8988T (cell line): ENCODE measurements at regions not wholly inside any gene's neighbourhood (a gene's known extent, or its start where the extent isn't known, plus 50 kb on each side); places are given as distances from the start of the nearest gene placed in this dataset.
"Not testable (repeated sequence)": the region's sequence is repeated elsewhere in the genome, so short reads cannot be mapped to it uniquely, and the experiment has no call there.

Experiments used
- DNase-seq: peaks from one replicate; pipeline ENCODE4 v3.0.0; 2011

DNA sequence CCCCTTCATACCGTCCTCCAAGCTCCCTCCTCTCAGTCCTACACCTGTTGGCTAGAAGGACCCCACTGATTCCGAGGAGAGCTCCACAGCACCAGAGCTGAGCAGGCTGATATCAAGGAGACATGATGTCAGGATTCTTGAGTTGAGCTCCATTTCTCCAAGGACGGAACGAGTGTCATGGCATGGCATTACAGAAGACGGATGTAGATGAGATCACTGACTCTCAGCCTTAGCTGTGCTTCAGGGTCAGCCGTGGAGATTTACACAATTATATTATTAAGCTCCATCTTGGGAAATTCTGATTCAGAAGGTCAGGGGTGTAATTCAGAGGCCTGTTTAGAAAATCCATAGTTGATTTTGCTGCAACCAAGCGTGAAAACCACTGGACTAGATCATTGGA is 428.9 kb upstream of the B3GAT1 start:
- no peak for DNase-seq

DNA sequence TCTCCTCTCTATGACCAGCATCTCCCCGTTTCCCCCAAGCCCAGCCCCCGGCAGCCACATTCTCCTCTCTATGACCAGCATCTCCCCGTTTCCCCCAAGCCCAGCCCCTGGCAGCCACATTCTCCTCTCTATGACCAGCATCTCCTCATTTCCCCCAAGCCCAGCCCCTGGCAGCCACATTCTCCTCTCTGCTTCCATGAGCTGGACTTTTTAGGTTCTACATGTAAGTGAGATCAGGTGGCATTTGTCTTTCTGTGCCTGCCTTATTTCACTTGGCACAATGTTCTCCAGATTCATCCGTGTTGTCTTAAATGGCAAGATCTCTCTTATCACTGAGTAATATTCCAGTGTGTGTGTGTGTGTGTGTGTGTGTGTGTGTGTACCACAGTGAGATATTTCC is 428.1 kb upstream of the B3GAT1 start:
- not testable (repeated sequence) for DNase-seq

DNA sequence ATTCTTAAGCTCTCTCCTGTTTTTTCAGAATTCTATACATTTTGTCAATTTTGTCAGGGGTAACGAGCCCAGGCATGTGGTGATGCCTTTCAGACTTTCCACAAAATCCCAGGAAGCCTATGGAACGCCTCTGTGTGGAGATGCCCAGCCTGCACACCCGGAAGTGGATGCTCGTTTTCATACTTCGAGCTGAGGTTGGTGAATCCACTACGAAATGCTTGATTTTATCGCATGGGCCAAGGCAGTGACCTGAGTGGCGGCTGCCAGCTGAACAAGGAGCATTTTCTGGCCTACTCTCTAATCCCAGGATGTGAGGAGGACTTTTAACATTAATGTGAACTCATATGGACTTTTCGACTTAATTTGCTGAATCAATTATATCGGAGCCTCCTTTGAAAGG is 426.7 kb upstream of the B3GAT1 start:
- DNase-seq = no peak

DNA sequence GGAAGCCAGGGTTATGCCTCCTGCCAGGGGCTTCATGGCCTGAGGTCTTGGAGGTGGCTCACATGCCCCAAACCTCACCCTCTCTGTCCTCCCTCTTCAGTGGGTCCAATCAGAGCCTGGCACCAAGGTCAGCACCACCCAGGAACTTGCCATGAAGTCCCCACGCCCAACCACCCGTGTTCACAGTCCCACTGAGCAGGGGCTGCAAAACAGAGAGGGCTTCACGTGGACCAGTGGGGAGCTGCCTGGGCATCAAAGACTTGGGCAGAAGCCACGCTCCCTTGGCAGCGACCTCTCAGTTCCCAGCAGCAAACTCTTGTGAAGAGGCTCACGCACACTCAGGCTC is 425.8 kb upstream of the B3GAT1 start:
- DNase-seq = no peak

DNA sequence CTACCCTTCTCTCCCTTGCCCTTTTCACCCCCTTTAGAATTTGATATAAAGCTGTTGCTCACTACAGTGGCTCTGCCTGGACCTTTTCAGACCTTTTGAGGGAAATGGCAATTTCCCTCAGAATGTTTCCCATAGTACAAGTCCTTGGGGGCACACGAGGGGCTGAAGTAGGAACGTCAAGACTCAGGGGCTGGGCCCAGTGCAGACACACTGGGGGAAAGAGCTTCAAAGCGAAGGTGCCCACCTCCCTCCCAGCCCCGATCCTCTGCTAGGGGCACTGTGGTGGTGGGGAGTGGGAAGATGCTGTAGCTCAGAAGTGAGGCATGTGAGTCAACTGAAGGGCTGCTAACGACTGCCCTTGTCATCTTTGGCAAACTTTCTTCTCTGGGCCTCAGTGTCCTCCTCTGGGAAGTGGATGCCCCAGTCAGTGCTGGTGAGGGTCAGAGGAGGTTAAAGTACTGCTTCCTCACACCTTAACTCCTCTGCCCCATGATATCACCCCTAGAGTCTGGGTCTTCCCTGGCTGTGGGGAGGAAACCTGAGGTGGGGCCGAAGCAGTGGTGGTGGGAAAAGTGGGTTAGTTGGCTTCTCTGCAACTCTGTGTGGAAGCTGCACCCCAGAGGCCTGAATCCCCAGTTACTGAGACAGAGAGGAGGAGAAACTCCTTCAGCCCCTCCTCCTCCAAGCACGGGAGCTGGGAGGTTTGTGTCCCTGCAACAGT is 425.3 kb upstream of the B3GAT1 start:
- no peak for DNase-seq

DNA sequence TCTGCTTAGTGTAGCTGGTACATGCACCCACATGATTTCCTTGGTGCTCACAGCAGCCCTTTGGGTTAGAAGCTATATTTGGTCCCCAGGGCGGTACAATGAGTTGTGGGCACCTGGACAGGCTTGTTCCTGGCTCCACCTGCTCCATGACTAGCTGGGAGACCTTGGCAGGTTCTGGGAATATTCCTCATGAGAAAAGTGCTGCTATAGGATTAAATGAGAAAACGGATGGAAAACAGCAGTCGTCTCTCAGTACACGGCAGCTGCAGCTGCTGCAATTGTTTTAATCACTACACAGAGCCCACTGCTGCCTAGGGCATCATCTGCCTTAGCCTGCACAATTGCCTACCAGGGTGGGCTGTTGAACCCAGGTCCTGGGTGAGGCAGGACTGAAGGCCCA is 424.5 kb upstream of the B3GAT1 start:
- DNase-seq = no peak

DNA sequence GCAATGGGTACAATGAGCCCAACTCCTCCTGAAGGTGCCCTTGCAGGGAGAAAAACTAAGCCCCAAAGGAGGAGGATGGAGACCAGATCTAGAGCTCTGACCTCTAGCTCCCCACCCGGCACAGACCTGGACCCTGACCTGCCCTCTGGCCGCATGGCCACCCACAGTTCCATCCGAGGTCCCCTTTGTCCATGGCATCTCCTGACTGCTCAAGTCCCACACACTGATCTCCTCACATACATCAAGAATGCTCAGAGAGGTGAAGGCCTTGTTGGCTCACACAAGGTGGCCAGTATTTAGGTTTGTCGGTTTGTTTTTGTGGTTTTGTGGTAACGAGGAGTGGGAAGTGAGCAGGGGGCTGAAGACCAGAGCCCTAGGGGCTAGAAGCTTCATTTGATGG is 423.5 kb upstream of the B3GAT1 start:
- DNase-seq = no peak

DNA sequence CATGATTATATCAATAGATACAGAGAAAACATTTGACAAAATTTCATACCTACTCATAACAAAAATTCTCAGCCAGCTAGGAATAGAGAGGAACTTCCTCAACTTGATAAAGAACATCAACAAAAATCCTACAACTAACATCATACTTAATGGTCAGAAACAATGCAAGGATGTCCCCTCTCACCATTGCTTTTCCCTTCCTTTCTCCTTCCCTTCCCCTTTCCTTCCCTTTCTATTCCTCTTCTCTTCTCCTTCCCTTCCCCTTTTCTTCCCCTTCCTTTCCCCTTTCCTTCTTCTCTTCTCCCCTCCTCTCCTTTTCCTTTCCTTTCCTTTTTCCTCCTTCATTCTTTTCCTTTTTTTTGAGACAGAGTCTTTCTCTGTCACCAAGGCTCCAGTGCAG is 418.3 kb upstream of the B3GAT1 start:
- DNase-seq = no peak

DNA sequence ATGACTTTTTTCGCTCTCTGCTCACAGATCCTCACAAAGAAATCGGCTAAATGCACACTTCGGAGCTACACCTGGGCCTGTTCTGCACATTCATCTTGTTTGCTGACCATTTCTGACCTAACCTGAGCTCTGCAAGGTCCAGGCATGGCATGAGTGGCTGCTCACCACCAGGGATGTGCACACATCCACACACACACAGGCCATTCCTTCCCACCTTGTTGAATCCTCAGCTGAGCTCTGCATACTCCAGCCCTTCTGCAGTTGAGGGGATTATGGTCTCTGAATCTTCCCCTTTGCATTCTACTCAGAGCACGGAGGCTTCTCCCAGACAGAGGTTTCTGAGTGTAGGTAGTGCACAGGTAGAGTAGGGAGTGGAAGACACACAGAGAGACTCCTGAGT is 411.9 kb upstream of the B3GAT1 start:
- no peak for DNase-seq

DNA sequence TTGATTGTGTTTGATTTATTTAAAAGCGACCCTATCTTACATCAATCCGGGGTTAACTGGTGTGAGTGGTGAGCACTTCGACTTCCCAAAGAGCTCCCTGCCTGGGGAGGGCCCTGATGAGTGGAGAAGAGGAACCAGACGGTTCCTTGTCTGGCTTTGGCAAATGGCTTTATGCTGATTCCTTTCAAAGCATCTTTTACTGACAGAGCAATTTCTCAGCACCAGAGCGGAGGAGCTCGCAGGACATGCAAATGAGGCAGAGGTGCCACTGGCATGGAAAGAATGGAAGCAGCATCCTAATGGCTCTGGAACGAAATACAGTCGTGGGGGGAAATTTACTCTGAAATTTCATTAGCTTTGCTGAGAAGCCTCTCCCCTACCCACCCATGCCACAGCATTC is 410.9 kb upstream of the B3GAT1 start:
- DNase-seq = no peak

DNA sequence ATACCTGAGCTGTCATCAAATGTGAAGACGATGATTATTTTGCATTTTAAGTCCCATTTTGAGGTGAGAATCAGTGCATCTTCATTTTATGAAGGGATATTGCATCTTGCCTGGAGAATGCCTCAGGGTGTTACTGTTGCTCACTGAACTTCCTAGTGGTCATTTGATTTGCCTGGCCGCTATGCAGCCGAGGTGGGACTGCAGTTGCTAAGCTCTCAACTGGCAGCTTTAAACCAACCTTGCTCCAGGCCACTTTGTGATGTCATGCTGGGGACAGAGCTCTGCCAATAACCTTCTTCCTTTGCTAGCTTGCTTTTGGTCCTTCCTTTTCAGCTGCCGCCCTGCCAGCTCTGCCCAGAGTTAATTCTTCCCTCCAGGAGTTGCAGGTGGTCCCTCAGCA is 409.4 kb upstream of the B3GAT1 start:
- no peak for DNase-seq

DNA sequence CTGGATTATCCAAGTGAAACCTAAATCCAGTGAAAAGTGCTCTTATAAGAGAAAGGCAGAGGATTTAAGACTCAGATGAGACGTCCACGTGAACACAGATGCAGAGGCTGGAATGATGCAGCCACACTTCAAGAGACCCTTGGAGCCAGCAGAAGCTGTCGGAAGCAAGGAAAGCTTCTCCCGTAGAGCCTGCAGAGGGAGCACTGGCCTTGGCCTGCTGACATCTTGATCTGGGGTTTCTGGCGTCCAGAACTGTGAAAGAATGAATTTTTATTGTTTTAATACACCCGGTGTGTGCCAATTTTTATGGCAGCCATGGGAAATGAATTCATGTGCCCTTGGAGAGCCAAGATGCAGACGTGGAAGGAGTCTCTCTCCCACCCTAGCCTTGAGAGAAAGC is 407.0 kb upstream of the B3GAT1 start:
- DNase-seq = no peak

DNA sequence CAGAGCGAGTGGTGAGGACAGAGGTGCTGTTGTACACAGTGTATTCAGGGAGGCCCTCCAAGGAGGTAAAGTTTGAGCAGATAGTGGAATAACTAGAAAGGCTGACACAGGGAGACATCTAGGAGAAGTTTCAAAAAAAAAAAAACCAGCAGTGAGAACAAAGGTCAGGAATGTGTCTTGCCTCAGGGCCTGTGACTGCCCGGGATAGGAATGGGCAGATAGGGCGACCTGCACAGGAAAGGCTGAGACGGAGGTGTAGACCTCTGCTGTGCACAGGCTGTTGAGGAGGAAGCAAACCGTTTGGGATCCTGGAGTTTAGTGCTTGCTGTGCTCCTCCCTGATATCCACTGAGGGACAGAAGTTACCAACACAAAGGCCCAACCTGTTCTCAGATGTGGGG is 406.5 kb upstream of the B3GAT1 start:
- DNase-seq = no peak

DNA sequence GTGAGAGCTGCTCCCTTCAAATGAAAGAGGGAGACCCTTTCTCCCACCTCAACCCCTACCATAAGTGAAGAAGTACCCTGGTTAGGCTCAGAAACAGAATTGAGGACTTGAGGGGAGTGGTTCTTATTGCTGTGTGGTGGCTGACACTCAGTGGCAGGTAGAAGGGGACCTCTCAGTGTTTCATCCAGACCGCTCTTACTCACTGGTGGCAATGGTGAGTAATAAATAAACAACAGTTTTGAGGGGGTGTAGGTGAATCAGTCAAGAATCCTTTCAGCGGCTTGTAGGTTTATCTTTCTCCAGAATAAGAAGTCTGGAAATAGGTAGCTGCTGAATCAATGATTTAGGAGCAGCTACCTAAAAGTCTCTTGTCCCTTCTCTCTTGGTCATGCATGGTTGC is 403.4 kb upstream of the B3GAT1 start:
- no peak for DNase-seq

DNA sequence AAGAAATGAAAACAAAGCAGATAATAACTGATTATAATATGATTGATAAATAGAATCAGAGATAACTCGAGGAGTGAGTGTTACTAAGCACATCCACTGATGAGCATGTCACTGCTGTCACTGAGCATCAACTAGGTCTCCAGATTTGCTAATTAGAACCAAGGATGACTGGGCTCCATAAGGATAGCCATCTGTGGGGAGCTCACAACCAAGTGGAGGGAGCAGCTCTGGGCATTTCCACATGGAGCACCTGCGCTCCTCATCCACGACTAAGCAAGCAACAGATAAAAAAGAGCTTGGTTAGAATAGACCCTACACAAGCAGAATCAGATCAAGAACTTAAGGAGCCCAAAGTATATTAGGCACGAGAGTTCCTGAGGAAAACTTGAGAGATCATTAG is 396.0 kb upstream of the B3GAT1 start:
- DNase-seq = no peak

DNA sequence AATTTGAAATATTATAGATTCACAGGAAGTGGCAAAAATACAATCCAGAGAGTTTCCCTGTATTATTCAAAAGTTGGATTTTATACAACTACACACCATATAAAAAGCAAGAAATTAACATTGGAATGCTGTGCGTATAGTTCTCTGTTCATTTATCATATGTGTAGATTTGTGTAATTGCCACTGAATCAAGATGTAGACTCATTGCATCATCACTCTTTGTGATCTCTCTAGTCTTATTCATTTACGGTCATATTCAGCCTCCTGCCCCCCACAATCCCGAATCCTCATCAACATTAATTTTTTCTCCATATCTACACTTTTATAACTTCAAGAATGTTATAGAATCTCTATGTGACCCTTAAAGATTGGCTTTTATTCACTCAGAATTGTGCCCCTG is 390.6 kb upstream of the B3GAT1 start:
- DNase-seq = no peak

DNA sequence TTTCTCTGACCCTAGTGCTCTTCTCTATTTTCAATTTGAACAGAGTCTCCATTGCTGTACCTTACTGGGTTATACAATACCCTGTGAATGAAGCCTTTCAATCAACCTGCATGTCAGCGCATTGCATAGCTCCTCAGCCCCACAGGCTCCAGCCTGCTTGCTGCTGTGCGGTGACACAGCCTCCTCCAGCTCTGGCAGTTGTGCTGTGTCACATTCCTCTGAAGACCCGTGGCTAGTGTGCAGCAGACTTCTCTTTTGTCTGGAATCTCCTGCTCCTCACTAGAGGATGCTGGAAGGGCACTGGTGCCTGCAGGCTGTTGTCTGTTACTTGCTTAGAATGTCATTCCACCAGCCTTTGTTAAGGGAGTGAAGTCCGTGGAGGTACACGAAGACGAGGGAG is 390.1 kb upstream of the B3GAT1 start:
- DNase-seq = no peak

DNA sequence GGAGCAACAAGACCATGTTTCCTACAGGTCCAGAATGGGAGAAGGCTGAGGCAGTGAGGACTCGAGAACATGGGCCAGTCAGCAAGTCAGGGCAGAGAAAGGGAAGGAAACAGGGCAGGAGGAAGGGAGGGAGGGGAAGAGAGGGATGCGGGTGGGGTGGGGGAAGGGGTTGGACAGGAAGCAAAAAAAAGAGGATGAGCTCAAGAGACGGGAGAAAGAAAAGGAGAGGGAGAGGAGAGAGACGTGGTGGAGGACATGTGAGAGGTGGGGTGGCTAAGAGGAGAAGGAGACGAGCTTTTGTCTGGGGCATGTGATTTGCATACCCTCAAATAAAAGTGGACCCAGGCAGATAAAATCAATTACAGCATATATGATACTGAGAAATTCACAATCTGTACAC is 389.5 kb upstream of the B3GAT1 start:
- DNase-seq = no peak

DNA sequence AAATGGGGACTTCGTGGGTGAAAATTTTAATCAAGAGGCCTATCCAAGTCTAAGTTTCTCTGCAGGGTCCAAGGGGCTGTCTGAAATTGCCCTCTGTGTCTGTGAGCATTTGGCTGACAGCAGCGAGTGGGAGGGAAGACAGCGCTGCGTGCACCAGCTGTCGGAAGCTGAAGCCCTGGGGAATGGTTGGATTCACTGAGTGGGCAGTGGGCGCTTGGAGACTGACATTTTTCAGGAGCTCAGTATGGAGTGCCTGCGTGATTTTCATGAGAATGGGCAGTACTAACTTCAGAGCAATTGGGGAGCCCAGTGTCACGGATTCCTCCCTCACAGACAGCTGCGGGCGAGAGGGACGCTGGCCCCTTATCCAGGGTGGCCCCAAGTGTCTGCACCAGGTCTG is 388.8 kb upstream of the B3GAT1 start:
- DNase-seq = no peak

DNA sequence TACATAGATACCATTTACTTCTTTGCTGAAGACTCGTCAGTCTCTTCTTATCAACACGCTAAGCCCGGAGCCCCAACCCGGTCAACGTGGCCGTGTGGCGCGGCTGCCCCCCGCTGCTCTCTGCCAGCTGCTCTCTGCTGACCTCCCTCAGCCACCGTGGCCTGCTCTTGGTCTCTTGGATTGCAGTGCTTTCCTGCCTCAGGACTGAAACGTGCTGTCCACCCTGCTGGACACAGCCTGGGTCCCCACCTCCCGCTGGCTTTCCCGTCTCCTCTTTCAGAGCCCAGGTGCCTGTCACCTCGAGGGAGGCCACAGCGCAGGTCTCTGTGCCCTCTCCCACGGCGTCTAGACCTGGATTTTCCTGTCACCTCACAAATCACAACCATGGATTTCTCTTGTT is 388.1 kb upstream of the B3GAT1 start:
- no peak for DNase-seq

DNA sequence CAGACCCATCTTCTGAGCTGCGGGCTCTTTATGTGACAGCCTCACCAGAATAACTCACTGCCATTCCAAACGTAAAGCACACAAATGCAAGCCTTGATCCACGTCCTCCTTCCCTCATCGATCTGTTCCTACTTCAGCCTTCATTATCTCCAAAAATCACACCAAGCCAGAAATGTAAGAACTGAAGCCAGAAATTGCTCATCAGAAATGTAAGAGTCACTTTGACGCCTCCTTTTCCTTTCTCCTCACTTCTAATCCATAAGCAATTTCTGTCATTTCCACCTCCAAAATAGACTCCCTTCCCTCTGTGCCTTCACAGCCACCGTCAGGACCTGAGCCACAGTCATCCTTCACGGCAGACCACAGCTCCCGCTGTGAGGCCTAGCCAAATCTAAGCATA is 387.3 kb upstream of the B3GAT1 start:
- DNase-seq = no peak

DNA sequence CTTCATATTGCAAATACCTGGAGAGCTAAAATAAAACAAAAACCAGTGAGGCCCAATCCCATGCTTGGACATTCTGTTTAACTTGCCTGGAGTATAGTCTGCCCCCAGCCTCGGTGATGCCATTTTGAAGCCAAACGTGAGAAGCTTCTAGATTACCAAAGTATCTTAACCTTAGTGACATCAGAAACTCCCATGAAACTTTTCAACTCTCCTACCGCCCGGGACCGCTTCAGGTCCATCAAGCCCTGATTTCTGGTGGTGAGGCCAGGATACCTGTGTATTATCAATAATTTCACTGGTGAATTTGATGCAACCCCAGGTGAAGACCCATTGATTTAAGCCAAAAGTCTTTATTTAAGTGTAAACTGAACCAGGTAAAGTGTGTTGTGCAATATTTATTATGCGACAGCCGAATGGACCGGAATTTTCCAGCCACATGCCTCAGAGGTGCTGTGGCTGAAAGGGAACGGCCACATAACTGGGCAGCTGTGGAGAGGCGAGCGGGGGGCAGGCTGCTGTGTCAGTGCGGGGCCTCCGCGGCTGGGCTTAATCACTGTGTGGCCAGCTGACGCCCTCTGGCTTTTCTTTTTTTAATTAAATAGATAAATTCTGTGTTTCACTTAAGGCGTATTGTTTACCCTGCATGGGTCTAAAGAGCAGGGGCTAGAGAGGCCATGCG is 385.5 kb upstream of the B3GAT1 start:
- no peak for DNase-seq

DNA sequence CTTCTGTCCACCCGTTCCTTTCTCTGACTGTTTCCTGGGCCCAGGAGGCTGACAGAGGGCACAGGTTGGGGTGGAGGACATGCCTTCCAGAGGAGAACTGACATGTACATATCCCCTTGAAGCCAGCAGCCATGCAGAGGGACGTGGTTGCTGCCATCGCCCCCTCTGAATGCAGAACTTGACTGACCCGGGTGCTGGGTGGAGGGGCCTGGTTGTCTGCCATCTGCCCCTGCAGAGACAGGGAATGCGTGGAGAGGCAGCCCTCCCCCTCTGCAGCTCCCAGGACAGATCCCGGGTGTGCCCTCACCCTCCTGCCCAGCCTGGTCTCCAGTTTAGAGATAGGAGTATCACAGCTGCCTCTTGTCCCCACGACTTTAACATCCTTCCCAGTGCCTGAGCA is 383.0 kb upstream of the B3GAT1 start:
- no peak for DNase-seq

DNA sequence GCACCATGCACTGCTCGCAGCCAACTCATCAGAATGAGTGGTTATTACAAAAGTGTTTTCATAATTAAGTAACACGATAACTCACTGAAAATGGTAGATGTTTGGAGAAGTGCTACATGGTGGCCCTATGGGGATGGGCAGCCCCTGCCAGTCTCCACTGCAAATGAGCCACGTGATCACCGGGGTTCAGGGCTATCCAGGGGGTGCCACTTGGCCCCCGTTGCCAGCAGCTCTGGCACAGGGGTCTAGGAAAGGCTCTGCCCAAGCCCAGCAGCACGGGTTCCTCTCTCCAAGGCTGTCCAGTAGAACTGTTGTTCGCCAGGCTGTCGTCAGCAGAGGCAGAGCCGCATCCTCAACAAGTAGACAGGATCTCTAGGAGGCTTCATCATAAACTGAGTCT is 382.1 kb upstream of the B3GAT1 start:
- no peak for DNase-seq

DNA sequence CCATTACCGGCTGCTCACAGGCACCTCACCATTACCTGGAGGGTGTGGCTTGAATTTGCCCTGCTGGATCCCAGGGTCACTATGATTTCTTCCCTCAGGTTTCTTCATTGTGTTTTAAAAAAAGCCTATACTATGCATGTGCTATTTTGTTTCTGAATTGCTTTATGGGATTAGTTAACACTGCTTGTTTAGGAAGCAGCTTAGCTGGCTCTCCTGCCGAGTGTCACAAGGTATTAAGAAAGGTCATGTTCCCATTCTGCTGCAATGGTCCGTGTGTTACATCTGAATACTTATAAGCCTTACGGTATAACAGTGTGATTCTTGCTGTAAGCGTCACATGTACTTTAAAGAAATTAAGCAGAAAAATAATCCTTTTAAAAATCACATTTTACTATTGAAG is 380.6 kb upstream of the B3GAT1 start:
- no peak for DNase-seq
